ENCODE measurements at regions not wholly inside any gene's neighbourhood (a gene's known extent, or its start where the extent isn't known, plus 50 kb on each side); places are given as distances from the start of the nearest gene placed in this dataset.
"Not testable (repeated sequence)": the region's sequence is repeated elsewhere in the genome, so short reads cannot be mapped to it uniquely, and the experiment has no call there.

- Histone ChIP-seq H3K27ac (no peak overlapping the region), H3K4me3 (no peak overlapping the region), H3K4me1 (no peaks in the 10 kb centered on the region), H3K9me3 (peaks cover 6% of the 10 kb centered on the region), H3K36me3 (no peaks in the 10 kb centered on the region), H3K27me3 (no peaks in the 10 kb centered on the region)
- 67% methylated on average over 1 of the region's 1 CpG for WGBS
- TF ChIP-seq POLR2A (IDR thresholded peaks at IDR 0.05) (no peak), EP300 (IDR thresholded peaks at IDR 0.05) (no peak), CTCF (IDR thresholded peaks at IDR 0.05) (no peak), POLR2AphosphoS5 (IDR thresholded peaks at IDR 0.05) (no peak)
- DNase-seq (ENCODE audit: low spot score in 2 of 2): no peak
Observed at GRCh38 chr20:6282642-6283041, 159.8 kb upstream of the FERMT1 start.

GRCh38 chr20:6277661-6278240 is 154.9 kb upstream of the FERMT1 start:
- Histone ChIP-seq H3K27ac (no peak overlapping the region), H3K9me3 (peaks cover 2% of the 10 kb centered on the region), H3K4me3 (no peak overlapping the region), H3K4me1 (no peaks in the 10 kb centered on the region), H3K36me3 (no peaks in the 10 kb centered on the region), H3K27me3 (no peaks in the 10 kb centered on the region)
- WGBS: 59% methylated on average over 6 of the region's 6 CpGs
- no peak for DNase-seq (ENCODE audit: low spot score in 2 of 2)
- TF ChIP-seq EP300 (IDR thresholded peaks at IDR 0.05) (no peak), POLR2AphosphoS5 (IDR thresholded peaks at IDR 0.05) (no peak), POLR2A (IDR thresholded peaks at IDR 0.05) (no peak), CTCF (IDR thresholded peaks at IDR 0.05) (no peak)

- H3K36me3 ChIP-seq; H3K27me3 ChIP-seq; H3K4me3 ChIP-seq; H3K4me1 ChIP-seq; DNase-seq (ENCODE audit: low spot score in 2 of 2); H3K27ac ChIP-seq; H3K9me3 ChIP-seq: not testable (repeated sequence)
Observed at GRCh38 chr20:6270404-6270803, 147.6 kb upstream of the FERMT1 start.

GRCh38 chr20:6269168-6269873 is 146.5 kb upstream of the FERMT1 start:
- H3K4me1 ChIP-seq: peaks cover 9% of the 10 kb centered on the region
- no peak overlapping the region for H3K4me3 ChIP-seq
- H3K9me3 ChIP-seq: no peaks in the 10 kb centered on the region
- no peaks in the 10 kb centered on the region for H3K27me3 ChIP-seq
- 50% methylated on average over 8 of the region's 8 CpGs for WGBS
- no peak overlapping the region for H3K27ac ChIP-seq
- TF ChIP-seq CTCF (IDR thresholded peaks at IDR 0.05) (no peak), POLR2A (IDR thresholded peaks at IDR 0.05) (no peak), POLR2AphosphoS5 (IDR thresholded peaks at IDR 0.05) (no peak), EP300 (IDR thresholded peaks at IDR 0.05) (no peak)
- no peak for DNase-seq (ENCODE audit: low spot score in 2 of 2)
- no peaks in the 10 kb centered on the region for H3K36me3 ChIP-seq

GRCh38 chr20:6265204-6265904 is 142.5 kb upstream of the FERMT1 start:
- H3K27ac ChIP-seq: no peak overlapping the region
- TF ChIP-seq CTCF (IDR thresholded peaks at IDR 0.05): peak in 1 of 2 donors; percentile 8
- TF ChIP-seq EP300 (IDR thresholded peaks at IDR 0.05): no peak
- H3K27me3 ChIP-seq: no peaks in the 10 kb centered on the region
- no peak overlapping the region for H3K4me3 ChIP-seq
- H3K9me3 ChIP-seq: no peaks in the 10 kb centered on the region
- no peak for DNase-seq (ENCODE audit: low spot score in 2 of 2)
- 24% methylated on average over 10 of the region's 10 CpGs for WGBS
- no peaks in the 10 kb centered on the region for H3K36me3 ChIP-seq
- H3K4me1 ChIP-seq: peaks cover 9% of the 10 kb centered on the region

Measured in suprapubic skin (tissue), 4 donors.